HG02852 (cell line): ENCODE measurements at regions not wholly inside any gene's neighbourhood (a gene's known extent, or its start where the extent isn't known, plus 50 kb on each side); places are given as distances from the start of the nearest gene placed in this dataset.
A peak's percentile ranks its signal among the peaks of the same experiment; 100 is the strongest.
"Not testable (repeated sequence)": the region's sequence is repeated elsewhere in the genome, so short reads cannot be mapped to it uniquely, and the experiment has no call there.

Experiments
- ATAC-seq: cut with Tn5 transposase; IDR thresholded peaks from one replicate; pipeline ENCODE4 v1.9.1; 2021; ENCODE audit warnings: mild to moderate bottlenecking, moderate library complexity; ENCODE audit not compliant: unreplicated experiment

GRCh38 chr21:6553505-6554376, 3967.6 kb upstream of the TPTE start:
- ATAC-seq: not testable (repeated sequence)

- not testable (repeated sequence) for ATAC-seq
Measured at GRCh38 chr21:6554377-6554864, 3967.0 kb upstream of the TPTE start.

GRCh38 chr21:6556516-6556915, 3964.9 kb upstream of the TPTE start:
- ATAC-seq: peak; percentile 58

- ATAC-seq: not testable (repeated sequence)
Measured at GRCh38 chr21:6557415-6557814, 3964.0 kb upstream of the TPTE start.

- not testable (repeated sequence) for ATAC-seq
Measured at GRCh38 chr21:6561168-6561567, 3960.2 kb upstream of the TPTE start.

GRCh38 chr21:6561578-6561977, 3959.8 kb upstream of the TPTE start:
- not testable (repeated sequence) for ATAC-seq

- not testable (repeated sequence) for ATAC-seq
Measured at GRCh38 chr21:6564543-6565166, 3956.7 kb upstream of the TPTE start.

- not testable (repeated sequence) for ATAC-seq
Measured at GRCh38 chr21:6565190-6566094, 3955.9 kb upstream of the TPTE start.

GRCh38 chr21:6567542-6567941, 3953.8 kb upstream of the TPTE start:
- not testable (repeated sequence) for ATAC-seq

GRCh38 chr21:6569152-6569551, 3952.2 kb upstream of the TPTE start:
- ATAC-seq: not testable (repeated sequence)

- not testable (repeated sequence) for ATAC-seq
Measured at GRCh38 chr21:6569587-6570392, 3951.6 kb upstream of the TPTE start.

- ATAC-seq: not testable (repeated sequence)
Measured at GRCh38 chr21:6570700-6571368, 3950.5 kb upstream of the TPTE start.

- not testable (repeated sequence) for ATAC-seq
Measured at GRCh38 chr21:6573576-6573975, 3947.8 kb upstream of the TPTE start.

- ATAC-seq: not testable (repeated sequence)
Measured at GRCh38 chr21:6579801-6580200, 3941.6 kb upstream of the TPTE start.
